T-helper 2 cell (primary cell): ENCODE measurements at regions not wholly inside any gene's neighbourhood (a gene's known extent, or its start where the extent isn't known, plus 50 kb on each side); places are given as distances from the start of the nearest gene placed in this dataset.
"Not testable (repeated sequence)": the region's sequence is repeated elsewhere in the genome, so short reads cannot be mapped to it uniquely, and the experiment has no call there.

Source experiments
- DNase-seq, 5 experiments: peaks; one replicate each; pipeline versions ENCODE4 v3.0.0 to v3.0.0-alpha.2; 2012 to 2022

DNA sequence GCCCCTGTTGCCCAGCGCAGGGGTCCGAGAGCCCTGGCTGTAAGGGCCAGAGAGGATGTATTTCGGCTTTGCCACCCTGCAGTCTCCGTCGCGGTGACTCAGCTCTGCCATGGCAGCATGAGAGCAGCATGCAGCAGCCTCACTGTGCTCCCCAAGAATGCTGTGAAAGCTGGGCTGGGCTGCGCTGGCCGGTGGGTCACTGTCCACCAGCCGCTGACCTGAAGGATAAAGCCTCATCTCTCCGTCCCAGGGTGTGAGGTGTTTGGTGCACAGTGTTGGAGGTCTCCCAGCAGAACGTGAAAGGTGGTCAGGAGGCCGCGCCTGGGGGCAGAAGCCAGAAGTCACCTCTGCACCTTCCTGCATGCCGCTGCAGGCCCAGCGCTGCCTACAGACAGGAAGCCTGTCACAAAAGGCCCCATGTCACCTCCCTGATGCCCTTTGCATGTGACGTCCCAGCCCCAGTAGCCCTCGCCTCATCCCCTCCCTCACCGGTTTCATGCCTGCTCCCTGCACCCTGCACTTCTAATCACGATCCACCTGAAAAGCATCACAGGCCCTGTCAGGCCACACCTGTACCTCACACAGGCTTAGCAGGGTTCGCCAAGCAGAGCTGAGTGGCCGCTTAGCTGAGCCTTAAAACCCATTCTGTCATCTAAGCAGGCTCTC lies 342.1 kb downstream of the EIPR1 start:
- no peak for DNase-seq

DNA sequence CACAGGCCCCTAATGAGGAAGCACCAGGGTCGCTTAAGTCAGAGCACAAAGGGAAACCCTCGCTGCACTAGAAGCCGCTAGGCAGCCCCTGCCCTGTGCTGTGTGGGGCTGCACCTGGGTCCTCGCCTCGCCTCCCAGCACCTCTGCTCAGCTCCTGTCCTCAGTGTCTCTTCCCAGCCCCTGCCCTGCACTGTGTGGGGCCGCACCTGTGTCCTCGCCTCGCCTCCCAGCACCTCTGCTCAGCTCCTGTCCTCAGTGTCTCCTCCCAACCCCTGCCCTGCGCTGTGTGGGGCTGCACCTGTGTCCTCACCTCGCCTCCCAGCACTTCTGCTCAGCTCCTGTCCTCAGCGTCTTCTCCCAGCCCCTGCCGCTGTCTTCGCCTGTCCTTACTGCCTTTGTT lies 342.8 kb downstream of the EIPR1 start:
- DNase-seq: no peak

- DNase-seq: no peak
Observed at GRCh38 chr2:3034396-3034795, 343.2 kb downstream of the EIPR1 start.

- no peak for DNase-seq
Observed at GRCh38 chr2:3033315-3033714, 344.3 kb downstream of the EIPR1 start.

GRCh38 chr2:3030791-3031190 lies 346.8 kb downstream of the EIPR1 start:
- not testable (repeated sequence) for DNase-seq

DNA sequence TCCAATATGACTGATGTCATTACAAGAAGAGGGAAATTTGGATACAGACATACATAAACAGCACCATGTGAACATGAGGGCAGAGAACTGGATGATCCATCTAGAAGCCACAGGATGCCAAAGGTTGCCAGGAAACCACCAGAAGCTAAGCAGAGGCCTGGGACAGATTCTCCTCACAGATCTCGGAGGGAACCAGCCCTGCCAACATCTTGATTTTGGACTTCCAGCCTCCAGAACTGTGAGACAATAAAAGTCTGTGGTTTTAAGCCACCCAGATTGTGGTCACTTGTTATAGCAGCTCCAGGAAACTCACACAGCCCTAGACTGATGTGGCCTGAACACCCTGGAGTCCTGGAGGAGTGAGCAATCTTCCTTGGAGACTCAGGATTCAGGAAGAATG lies 351.6 kb downstream of the EIPR1 start:
- no peak for DNase-seq

DNA sequence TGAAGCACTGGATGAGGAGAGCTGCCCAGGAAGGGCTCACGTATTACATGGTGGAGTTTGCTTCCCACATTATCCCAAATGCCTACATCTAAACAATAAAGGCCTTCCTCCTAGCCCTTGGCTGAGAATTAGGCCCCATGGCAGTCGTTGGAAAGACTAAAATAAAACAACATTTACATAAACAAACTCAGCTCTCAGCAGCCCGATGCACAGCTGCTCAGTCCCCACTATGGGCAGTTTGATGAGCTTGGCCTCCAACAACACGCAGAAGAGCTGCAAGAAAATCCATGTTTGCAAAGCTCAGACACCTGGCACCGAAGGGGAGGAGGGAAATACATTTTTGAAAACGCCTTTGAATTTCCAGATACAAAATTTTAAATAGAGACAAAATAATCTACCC lies 352.4 kb downstream of the EIPR1 start:
- no peak for DNase-seq

DNA sequence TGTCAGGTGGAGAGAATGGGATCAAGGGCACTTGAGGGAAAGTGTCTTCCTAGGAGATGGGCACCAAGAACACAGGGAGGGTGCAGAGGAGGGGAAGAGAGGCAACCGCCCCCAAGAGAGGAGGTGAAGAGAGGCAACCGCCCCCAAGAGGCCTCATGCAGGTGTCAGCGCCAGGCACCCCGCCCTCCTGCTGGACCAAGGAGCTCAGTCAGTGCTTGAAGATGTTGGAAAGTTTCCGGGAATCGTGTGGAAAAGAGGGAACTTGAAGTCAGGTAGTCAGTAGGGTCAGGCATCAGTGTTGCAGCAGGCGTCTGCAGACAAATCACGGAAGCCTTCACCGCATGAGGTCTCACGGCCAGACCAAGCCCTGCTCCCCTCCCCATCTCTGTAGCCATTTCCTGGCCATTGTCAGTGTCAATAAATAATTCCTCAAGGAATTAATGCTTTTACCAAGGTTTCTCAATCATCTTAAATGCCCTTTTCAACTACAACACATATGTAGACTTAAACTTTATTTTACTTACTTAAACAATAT lies 353.1 kb downstream of the EIPR1 start:
- no peak for DNase-seq

DNA sequence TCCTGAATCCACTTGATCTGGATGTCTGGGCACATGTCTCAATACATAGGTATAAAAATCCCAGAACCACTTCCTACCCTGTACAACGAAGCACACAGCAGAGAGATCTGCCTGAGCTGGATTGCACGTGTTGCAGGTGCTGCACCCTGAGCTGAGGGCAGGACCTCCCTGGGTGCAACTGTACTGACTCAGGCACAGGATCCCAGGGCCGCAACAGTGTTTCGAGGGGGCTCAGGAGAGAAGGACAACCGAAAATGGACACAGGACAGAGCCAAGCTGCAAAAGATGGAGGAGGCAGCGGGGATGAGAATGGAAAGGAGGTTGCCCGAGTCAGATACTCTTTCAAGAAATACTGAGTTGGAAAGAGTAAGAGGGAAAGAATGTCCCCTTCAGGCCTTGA lies 354.1 kb downstream of the EIPR1 start:
- no peak for DNase-seq

DNA sequence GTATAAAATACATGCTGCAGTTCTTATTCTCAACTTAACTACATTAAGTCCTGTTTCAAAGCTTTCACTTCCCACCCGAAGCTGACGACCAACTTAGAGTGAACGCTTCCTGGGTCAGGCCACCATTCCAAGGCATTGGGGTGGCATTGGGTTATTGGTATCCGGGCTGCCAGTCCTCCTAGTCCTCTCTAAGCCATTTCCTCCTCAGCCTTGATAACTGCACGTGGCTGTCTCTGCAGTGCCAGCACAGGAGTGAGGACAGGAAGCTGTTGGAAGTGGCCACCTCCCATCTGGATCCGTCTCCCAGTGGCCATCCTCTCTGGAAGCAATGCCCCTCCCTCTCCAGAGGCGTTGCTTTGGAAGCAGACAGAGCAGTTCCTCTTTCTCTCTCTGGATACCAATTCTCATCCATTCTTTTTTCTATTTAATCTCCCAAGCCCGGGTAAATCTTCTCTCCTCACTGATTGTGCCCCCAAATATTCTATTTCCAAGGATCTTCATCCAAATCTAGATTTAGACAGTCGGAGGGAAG lies 354.7 kb downstream of the EIPR1 start:
- no peak for DNase-seq

GRCh38 chr2:3021720-3022119 lies 355.9 kb downstream of the EIPR1 start:
- no peak for DNase-seq

DNA sequence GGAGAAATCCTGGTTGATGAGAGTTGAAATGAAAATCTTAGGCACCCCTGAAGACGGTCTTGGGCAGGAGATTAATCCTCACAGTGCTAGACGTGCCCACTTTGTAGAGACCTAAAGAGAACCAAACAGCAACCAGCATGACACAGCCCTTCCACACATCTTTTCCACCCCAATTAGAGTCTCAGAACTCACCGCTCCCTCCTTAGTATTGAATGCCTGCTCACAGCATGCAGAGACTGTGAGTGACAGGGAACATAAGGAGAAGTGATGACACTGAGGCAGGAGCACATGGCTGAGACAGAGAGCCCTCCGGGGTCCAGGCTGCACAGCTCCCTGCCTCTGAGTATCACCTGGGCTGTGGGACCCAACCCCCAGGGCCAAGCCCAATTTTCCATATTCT lies 367.6 kb downstream of the EIPR1 start:
- no peak for DNase-seq

DNA sequence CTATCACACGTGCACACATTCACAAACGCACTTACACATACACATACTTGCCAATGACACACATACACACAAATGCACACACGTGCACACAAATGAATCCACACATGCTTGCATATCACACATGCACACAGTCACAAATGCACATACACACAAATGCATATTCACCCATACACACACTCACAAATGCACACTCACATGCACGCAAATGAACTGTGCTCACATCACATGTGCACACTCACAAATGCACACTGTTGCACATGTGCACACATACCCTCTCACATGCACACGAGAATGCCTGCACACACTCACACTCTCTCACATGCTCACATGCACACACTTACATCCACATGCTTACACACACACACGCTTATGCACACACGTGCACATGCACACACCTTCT lies 368.1 kb downstream of the EIPR1 start:
- no peak for DNase-seq

- no peak for DNase-seq
Observed at GRCh38 chr2:3009005-3009404, 368.6 kb downstream of the EIPR1 start.

- DNase-seq: no peak
Observed at GRCh38 chr2:3008561-3008960, 369.1 kb downstream of the EIPR1 start.

GRCh38 chr2:3007135-3007534 lies 370.5 kb downstream of the EIPR1 start:
- no peak for DNase-seq

- no peak for DNase-seq
Observed at GRCh38 chr2:3005859-3006501, 371.6 kb downstream of the EIPR1 start.

- DNase-seq: no peak
Observed at GRCh38 chr2:3001615-3002560, 375.7 kb downstream of the EIPR1 start.

- DNase-seq: no peak
Observed at GRCh38 chr2:3000968-3001367, 376.6 kb downstream of the EIPR1 start.

GRCh38 chr2:3000125-3000524 lies 377.5 kb downstream of the EIPR1 start:
- DNase-seq: no peak

- DNase-seq: no peak
Observed at GRCh38 chr2:2998971-2999370, 378.6 kb downstream of the EIPR1 start.

DNA sequence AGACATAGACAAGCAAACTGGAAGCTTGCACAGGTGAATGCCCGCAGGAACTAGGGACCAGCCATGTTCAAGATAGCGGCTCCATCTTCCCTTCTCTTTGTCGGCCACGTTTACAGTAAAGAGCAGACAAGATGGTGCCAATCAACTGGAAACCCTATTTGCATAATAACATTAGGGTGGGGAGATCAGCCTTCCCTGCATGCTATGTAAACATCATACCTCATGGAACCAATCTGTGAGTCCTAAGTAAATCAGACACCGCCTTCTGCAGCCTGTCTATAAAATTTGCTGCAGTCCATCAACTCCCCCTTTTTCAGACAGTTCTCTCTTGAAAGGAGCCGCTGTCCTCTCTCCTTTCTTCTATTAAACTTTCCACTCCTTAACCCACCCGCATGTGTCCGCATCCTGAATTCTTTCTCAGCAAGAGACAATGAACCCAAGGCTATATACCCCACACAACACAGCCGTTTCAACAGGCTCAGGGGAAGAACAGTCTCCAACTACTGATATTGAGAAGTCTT lies 384.4 kb downstream of the EIPR1 start:
- DNase-seq: no peak

DNA sequence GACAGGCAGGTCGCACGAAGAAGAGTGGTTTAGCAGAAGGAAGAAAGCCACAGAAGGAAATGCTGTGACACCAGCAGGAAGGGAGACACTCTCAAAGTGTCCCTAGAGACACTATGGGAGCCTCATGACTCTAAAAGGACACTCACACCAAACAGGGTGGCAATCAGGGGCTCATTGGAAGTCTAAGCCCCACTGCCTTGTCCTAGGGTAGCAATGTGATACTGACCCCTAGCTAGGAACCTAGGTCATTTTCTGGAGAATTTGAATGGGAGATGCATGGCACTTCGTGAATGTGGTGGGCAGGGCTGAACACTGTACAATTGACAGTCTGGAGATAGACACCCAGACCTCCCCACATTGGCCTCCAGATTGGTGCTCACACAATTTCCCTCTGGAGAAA lies 385.0 kb downstream of the EIPR1 start:
- no peak for DNase-seq
